NCI-H2107 (cell line): ENCODE measurements at regions not wholly inside any gene's neighbourhood (a gene's known extent, or its start where the extent isn't known, plus 50 kb on each side); places are given as distances from the start of the nearest gene placed in this dataset.
"Not testable (repeated sequence)": the region's sequence is repeated elsewhere in the genome, so short reads cannot be mapped to it uniquely, and the experiment has no call there.

Experiments
- DNase-seq: peaks from one replicate; lab custom pipeline; 2025; lab: John Stamatoyannopoulos, UW

DNA sequence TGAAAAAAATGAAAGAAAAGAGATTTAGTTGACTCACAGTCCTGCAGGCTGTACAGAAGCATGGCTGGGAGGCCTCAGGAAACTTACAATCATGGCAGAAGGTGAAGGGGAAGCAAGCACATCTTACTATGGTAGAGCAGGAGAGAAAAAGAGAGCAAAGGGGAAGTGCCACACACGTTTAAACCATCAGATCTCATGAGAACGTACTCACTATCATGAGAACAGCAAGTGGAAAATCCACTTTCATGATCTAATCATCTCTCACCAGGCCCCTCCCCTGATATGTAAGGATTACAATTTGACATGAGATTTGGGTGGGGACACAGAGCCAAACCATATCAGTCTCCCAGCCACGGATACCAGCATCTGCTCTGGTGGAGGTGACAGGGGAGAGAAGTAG is 50.8 kb upstream of the CPOX start:
- DNase-seq = no peak

GRCh38 chr3:98645039-98645438 is 51.6 kb upstream of the CPOX start:
- no peak for DNase-seq

GRCh38 chr3:98646680-98647079 is 53.3 kb upstream of the CPOX start:
- DNase-seq = no peak

- DNase-seq = no peak
These were observed 53.8 kb upstream of the CPOX start for GRCh38 chr3:98647197-98647596.

DNA sequence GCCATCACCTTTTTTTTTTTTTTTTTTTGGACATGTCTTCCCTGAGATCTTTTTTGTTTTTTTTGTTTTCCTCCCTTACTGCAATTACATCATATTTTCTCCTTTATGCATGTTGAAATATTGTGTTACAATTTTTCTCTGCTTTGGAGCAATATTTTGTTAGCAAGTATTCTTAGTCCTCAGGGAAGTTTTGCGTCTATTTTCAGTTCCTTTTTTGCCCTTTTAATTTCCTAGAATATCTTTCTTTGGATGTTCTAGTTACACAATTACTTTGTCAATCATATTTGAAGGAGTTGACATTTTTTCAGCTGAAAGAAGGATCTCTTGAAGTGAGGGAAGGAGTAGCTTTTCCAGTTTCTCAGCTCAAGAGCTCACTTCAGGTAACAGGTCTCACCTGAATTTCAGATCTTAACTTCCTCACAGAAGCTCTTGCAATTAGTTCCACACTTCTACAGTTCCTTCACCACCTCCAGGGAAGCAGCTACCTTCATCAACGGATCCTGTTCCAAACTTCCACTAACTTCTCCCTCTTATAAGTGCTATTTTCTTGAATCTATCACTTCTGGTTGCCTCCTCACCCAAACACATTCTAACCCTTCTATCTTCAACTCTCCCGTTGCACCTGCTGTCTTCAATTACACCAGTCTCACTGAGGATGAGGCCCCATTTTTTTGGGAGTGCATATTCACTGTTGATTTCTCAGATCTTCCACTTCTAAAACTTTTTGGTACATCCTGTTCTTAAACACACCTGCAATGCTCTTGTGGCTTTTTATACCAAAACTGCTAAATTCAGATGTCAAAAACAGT is 57.8 kb upstream of the CPOX start:
- DNase-seq = no peak

- no peak for DNase-seq
These were observed 58.3 kb upstream of the CPOX start for GRCh38 chr3:98651780-98652077.

GRCh38 chr3:98655666-98656065 is 62.3 kb upstream of the CPOX start:
- DNase-seq = no peak

GRCh38 chr3:98657457-98657856 is 64.0 kb upstream of the CPOX start:
- DNase-seq = peak; percentile 11

GRCh38 chr3:98662699-98663098 is 69.3 kb upstream of the CPOX start:
- no peak for DNase-seq

DNA sequence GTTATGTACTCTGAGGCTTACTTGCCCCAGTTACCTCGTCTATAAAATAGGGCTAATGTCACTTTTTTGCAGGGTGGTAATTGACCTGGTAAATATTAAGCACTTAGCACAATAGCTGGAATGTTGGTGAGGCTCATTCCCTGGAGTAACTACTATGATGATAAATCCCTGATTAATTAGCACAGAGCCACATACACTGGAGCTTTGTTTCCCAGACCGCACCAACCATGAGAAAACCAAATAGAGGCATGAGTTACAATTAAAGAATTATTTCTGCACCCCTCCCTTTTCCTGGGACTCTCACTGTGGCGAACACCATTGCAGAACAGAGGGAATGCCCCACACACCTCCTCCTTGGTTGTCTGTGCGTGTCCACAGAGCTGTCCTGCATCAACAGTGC is 76.6 kb upstream of the CPOX start:
- DNase-seq = no peak

- DNase-seq = no peak
These were observed 83.2 kb upstream of the ST3GAL6 start for GRCh38 chr3:98679986-98680385.

- DNase-seq = no peak
These were observed 82.4 kb upstream of the ST3GAL6 start for GRCh38 chr3:98680723-98681122.

DNA sequence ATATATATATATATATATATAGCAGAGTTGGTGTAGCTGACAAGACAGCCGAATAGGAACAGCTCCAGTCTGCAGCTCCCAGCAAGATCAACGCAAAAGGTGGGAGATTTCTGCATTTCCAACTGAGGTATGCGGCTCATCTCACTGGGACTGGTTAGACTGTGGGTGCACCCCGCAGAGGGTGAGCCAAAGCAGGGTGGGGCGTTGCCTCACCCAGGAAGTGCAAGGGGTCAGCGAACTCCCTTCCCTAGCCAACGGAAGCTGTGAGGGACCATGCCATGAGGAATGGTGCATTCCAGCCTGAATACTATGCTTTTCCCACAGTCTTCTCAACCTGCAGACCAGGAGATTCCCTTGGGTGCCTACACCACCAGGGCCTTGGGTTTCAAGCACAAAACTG is 81.7 kb upstream of the ST3GAL6 start:
- DNase-seq = no peak

DNA sequence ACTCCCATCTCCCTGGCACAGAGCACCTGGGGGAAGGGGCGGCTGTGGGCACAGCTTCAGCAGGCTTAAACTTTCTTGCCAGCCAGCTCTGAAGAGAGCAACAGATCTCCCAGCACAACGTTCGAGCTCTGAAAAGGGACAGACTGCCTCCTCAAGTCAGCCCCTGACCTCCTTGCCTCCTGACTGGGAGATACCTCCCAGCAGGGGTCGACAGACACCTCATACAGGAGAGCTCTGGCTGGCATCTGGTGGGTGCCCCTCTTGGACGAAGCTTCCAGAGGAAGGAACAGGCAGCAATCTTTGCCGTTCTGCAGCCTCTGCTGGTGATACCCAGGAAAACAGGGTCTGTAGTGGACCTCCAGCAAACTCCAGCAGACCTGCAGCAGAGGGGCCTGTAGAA is 80.7 kb upstream of the ST3GAL6 start:
- DNase-seq = not testable (repeated sequence)

DNA sequence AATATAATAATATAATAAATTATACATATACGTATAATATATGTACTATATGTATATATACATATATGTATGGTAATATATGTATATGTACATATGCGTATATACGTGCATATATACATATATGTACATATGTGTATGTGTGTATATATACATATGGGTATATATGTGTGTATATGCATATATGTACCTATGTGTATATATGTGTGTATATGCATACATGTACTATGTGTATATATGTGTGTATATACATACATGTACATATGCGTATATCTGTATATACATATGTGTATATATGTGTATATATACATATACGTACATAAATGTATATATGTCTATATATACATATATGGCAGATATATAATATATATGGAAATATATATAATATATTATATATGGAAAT is 74.8 kb upstream of the ST3GAL6 start:
- DNase-seq = no peak

- DNase-seq = no peak
These were observed 72.3 kb upstream of the ST3GAL6 start for GRCh38 chr3:98690876-98691275.

DNA sequence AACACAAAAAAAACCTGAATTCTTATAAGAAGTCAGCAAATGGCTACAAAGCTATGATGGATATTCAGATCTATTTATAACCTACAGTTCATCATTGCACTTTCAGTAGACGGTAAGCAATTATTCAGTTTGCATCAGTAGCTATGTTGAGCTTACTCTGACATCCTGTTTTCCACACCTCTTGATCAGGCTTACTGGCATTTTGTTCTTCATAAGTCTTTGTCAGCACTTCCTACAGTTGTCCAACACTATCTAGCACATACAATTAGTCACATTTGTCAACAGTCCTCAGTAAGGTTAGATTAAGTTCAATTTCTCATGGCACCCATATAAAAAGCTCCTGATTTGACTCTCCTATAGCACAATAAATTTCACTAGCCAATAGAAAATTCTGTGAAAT is 71.2 kb upstream of the ST3GAL6 start:
- DNase-seq = no peak

- DNase-seq = no peak
These were observed 70.2 kb upstream of the ST3GAL6 start for GRCh38 chr3:98692787-98693473.

GRCh38 chr3:98695796-98696195 is 67.3 kb upstream of the ST3GAL6 start:
- no peak for DNase-seq

DNA sequence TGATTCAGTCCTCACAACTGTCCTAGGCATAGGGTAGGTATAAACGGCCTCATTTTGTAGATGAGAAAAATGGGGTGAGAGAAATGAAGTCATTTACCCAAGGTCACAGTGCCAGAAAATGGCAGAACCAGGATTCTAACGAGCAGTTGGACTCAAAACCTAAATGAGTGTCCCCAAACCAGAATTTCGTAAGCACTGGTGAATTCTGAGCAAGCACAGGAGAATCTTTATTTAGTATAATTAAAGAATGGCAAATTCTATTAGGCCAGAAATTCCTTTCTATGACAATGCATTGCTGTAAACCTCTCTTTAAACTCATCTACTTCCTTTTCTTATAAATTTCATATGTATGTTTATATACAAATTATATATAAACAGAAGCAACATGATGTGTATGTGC is 66.8 kb upstream of the ST3GAL6 start:
- not testable (repeated sequence) for DNase-seq

DNA sequence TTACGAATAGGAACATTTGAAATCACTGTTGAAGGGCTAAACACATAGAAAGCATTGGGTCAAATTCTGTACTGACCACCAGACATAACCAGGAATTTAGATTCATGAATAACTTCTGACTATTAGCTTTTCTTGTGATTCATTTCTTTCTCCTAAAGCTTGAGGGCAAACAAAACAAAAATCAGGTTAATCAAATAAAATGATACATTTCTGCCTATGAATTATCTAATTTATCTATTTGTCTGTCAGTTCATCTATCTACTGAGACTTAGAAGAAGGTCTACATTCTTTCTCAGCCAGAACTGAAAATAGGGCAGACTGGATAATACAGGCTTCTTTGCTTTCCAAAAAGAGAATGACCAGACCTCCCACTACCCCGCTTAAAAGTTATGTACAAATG is 65.9 kb upstream of the ST3GAL6 start:
- DNase-seq = no peak

- DNase-seq = no peak
These were observed 64.0 kb upstream of the ST3GAL6 start for GRCh38 chr3:98699132-98699531.

DNA sequence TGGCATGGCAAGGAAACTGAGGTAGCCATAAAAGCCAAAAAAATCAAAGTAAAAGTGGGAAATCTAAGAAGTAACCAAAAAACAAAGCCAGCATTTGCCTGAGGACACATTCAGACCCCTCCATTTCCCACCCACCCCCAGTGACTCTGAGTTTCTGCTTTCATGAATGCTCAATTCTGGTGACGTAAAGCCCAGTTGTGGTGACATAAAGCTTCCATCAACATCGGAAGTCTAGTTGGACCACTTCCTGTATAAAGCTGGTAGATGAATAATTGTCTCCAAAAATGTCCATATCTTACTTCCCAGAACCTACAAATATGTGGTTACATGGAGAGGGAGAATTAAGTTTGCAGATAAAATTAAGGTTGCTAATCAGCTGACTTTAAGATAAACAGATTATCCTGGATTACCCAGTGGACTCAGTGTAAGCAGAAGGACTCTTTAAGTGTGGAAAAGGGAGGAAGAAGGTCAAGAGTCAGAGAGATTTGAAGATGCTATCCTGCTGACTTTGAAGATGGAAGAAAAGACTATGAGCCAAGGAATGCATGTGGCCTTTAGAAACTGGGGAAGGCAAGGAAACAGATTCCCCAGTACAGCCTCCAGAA is 62.0 kb upstream of the ST3GAL6 start:
- no peak for DNase-seq

DNA sequence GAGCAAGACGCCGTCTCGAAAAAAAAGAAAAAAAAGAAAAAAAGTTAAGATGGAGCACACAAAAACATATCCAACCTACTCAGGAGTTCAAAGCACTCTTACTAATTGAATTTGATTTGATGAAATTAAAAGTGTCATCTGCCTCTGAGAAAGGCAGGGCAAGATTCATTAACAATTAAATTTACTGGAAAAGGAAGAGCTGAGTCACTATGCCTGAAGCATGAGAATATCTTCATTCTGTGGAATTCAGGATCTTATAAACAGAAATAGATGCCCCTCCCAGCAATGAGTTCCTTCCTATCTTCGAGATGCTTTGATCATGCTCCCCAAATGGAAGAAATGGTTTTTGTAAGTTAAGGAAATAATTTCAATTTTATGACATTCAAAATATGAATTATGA is 61.0 kb upstream of the ST3GAL6 start:
- DNase-seq = no peak
